Subcutaneous abdominal adipose tissue (tissue), 5 donors: ENCODE measurements at regions not wholly inside any gene's neighbourhood (a gene's known extent, or its start where the extent isn't known, plus 50 kb on each side); places are given as distances from the start of the nearest gene placed in this dataset.

Experiments used
- H3K27ac ChIP-seq: one replicate; pipeline ENCODE4 v1.7.0; 2013; ENCODE audit warnings: low read depth, mild to moderate bottlenecking, inconsistent platforms, low read length, moderate library complexity
- H3K27me3 ChIP-seq, 5 donors: one replicate each; pipeline ENCODE4 v1.7.0; 2013; ENCODE audit warnings: low read length in 5 of 5, inconsistent platforms in 1 of 5; ENCODE audit not compliant: control insufficient read depth in 5 of 5, insufficient read depth in 4 of 5
- H3K36me3 ChIP-seq, 5 donors: one replicate each; pipeline ENCODE4 v1.7.0; 2013; ENCODE audit warnings: low read length in 5 of 5; ENCODE audit not compliant: control insufficient read depth in 5 of 5, insufficient read depth in 5 of 5
- H3K4me1 ChIP-seq, 5 donors: one replicate each; pipeline ENCODE4 v1.7.0; 2013; ENCODE audit warnings: low read length in 5 of 5, mild to moderate bottlenecking in 3 of 5, moderate library complexity in 1 of 5; ENCODE audit not compliant: control insufficient read depth in 5 of 5, insufficient read depth in 5 of 5
- H3K4me3 ChIP-seq, 5 donors: one replicate each; pipeline ENCODE4 v1.7.0; 2013; ENCODE audit warnings: low read length in 5 of 5, low read depth in 1 of 5
- H3K9ac ChIP-seq, 5 donors: one replicate each; pipeline ENCODE4 v1.7.0; 2013; ENCODE audit warnings: low read length in 5 of 5, mild to moderate bottlenecking in 4 of 5, moderate library complexity in 3 of 5
- H3K9me3 ChIP-seq, 5 donors: one replicate each; pipeline ENCODE4 v1.7.0; 2013; ENCODE audit warnings: low read length in 5 of 5; ENCODE audit not compliant: control insufficient read depth in 5 of 5
- donor health status: healthy.
- donor health status: healthy.
- donor health status: healthy.
- donor health status: healthy.
- donor health status: healthy.

DNA sequence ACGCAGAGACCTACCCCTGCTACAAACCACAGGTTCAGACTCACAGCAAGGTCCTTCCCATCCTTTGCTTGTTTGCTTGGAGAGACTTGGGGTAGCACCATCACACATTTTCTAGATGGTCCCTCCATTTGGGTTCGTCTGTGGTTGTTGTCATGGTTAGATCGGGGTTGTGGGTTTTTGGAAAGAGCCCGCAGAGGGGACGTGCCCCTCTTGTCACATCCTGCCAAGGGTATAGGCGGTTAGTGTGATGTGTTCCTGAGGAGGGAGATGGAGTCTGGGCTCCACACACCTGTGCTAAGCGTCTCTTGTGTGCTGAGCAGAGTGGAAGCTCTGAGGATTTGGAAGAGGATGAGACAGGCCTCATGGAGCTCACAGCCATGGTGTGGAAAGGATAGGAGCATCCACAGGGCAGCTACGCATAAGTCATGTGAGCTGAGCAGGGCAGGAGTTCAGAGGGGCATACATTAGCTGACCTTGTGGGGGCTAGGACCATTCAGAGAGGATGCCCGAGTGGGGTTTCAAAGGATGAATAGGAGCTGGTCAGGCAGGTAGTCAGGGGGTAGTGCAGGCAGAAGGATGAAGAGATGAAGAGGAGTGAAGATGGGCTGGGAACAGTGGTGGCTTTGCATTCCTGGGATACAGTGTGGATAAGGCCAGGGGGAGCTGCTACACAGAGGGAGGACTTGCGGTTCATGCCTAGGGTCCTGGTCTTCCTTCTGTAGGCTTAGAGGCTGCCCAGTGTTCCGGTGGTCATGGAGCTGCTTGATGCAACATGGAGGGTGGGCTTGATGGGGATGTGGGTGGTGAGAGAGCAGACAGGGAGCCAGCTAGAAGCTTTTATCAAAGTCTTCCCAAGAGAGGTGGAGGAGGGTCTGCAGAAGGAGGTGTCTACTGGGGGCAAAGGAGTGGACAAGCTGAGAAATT is 62.9 kb downstream of the ACKR3 start:
- Histone ChIP-seq H3K27me3 (no peaks in the 10 kb centered on the region), H3K27ac (no peak overlapping the region), H3K36me3 (no peaks in the 10 kb centered on the region), H3K9ac (no peak overlapping the region), H3K9me3 (no peaks in the 10 kb centered on the region), H3K4me1 (peaks cover 4 to 21% (median 16%) of the 10 kb centered on the region in 5 donors), H3K4me3 (no peak overlapping the region)

GRCh38 chr2:236633219-236633570 is 63.6 kb downstream of the ACKR3 start:
- H3K9me3 ChIP-seq: no peaks in the 10 kb centered on the region
- no peak overlapping the region for H3K27ac ChIP-seq

DNA sequence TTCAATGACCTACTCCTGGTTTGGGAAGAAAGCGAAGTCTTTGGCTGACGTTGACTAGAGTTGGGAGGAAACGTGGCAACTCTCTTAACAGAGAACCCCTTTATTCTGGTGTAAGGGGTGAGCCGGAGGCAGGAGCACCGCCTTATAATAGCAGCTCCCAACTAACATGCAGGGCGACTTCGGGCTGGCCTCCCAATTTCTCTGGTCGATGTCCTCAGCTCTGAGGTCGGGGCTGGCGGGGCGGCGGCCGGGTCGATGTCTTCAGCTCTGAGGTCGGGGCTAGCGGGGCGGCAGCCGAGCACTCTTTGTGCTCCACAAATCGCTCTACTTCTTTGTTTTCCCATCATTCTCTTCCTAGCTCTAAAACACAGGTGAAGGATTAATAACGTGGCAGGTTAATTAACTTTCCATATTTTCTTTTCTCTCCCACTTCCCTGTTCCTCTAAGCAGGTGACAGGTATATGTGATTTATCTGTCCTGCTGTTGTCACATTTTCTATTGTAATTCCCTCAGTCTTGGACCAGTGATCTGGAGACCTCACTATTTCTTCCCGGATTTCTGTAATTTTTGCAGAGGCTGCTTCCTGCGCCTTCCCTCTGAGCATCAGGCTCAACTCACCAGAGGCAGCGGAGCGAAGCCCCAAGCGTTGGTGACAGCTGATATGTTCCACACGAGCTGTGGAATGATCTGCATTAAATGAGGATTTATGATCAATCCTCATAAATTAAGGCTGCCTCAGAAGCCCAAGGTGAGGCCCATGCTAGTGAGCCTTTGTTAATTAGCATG is 64.3 kb downstream of the ACKR3 start:
- Histone ChIP-seq H3K27ac (no peak overlapping the region), H3K4me1 (peaks cover 4 to 31% (median 16%) of the 10 kb centered on the region in 5 donors), H3K9me3 (no peaks in the 10 kb centered on the region), H3K36me3 (no peaks in the 10 kb centered on the region), H3K9ac (no peak overlapping the region), H3K4me3 (no peak overlapping the region), H3K27me3 (no peaks in the 10 kb centered on the region)

More at GRCh38 chr2:236633219-236633570, 63.6 kb downstream of the ACKR3 start:
- peaks cover 4 to 27% (median 16%) of the 10 kb centered on the region in 5 donors for H3K4me1 ChIP-seq
- H3K4me3 ChIP-seq: no peak overlapping the region
- H3K36me3 ChIP-seq: no peaks in the 10 kb centered on the region
- H3K9ac ChIP-seq: no peak overlapping the region
- H3K27me3 ChIP-seq: no peaks in the 10 kb centered on the region

DNA sequence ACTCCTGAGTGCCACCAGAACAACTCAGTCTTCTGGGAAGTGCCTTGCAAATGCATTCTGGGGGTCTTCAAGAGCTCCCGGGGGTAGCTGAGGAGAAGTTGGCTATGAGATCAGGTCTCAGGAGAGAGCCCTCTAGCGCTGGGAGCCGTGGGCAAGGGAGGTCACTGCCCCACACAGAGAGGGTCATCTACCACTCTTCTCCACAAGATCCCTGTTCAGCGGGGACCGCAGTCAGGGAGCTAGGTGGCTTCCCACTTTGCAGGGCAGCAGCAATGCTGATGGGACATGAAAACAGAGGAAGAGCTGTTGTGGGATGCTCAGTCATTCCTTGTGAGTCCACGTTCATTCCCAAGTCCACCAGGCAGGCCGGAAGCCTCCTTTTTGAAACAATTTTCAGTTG is 66.6 kb downstream of the ACKR3 start:
- no peaks in the 10 kb centered on the region for H3K36me3 ChIP-seq

GRCh38 chr2:236636714-236637470 is 67.3 kb downstream of the ACKR3 start:
- H3K27me3 ChIP-seq: no peaks in the 10 kb centered on the region
- H3K4me3 ChIP-seq: no peak overlapping the region
- H3K27ac ChIP-seq: no peak overlapping the region

More for the DNA sequence above, 66.6 kb downstream of the ACKR3 start:
- no peaks in the 10 kb centered on the region for H3K27me3 ChIP-seq
- H3K4me3 ChIP-seq: no peak overlapping the region
- H3K9me3 ChIP-seq: peaks cover 0 to 4% (median 0%) of the 10 kb centered on the region in 5 donors
- H3K27ac ChIP-seq: no peak overlapping the region
- H3K4me1 ChIP-seq: peaks cover 8 to 34% (median 14%) of the 10 kb centered on the region in 5 donors
- no peak overlapping the region for H3K9ac ChIP-seq

GRCh38 chr2:236637686-236638569 is 68.3 kb downstream of the ACKR3 start:
- H3K4me3 ChIP-seq: no peak overlapping the region
- H3K9me3 ChIP-seq: peaks cover 0 to 6% (median 0%) of the 10 kb centered on the region in 5 donors
- H3K4me1 ChIP-seq: peaks cover 10 to 39% (median 17%) of the 10 kb centered on the region in 5 donors
- H3K27me3 ChIP-seq: no peaks in the 10 kb centered on the region
- no peak overlapping the region for H3K27ac ChIP-seq
- H3K9ac ChIP-seq: no peak overlapping the region
- H3K36me3 ChIP-seq: no peaks in the 10 kb centered on the region

More at GRCh38 chr2:236636714-236637470, 67.3 kb downstream of the ACKR3 start:
- Histone ChIP-seq H3K36me3 (no peaks in the 10 kb centered on the region), H3K9me3 (peaks cover 0 to 6% (median 0%) of the 10 kb centered on the region in 5 donors), H3K4me1 (peaks cover 10 to 35% (median 16%) of the 10 kb centered on the region in 5 donors), H3K9ac (no peak overlapping the region)

GRCh38 chr2:236638707-236639106 is 69.1 kb downstream of the ACKR3 start:
- Histone ChIP-seq H3K9me3 (peaks cover 0 to 6% (median 0%) of the 10 kb centered on the region in 5 donors), H3K36me3 (no peaks in the 10 kb centered on the region), H3K27ac (no peak overlapping the region), H3K4me1 (peaks cover 16 to 46% (median 23%) of the 10 kb centered on the region in 5 donors), H3K27me3 (no peaks in the 10 kb centered on the region), H3K4me3 (no peak overlapping the region), H3K9ac (no peak overlapping the region)

GRCh38 chr2:236639461-236640235 is 70.0 kb downstream of the ACKR3 start:
- no peaks in the 10 kb centered on the region for H3K27me3 ChIP-seq
- H3K9me3 ChIP-seq: peaks cover 0 to 8% (median 3%) of the 10 kb centered on the region in 5 donors
- no peaks in the 10 kb centered on the region for H3K36me3 ChIP-seq
- H3K4me1 ChIP-seq: peaks cover 16 to 46% (median 23%) of the 10 kb centered on the region in 5 donors
- no peak overlapping the region for H3K9ac ChIP-seq
- H3K4me3 ChIP-seq: no peak overlapping the region
- no peak overlapping the region for H3K27ac ChIP-seq
